HG02970 (cell line): ENCODE measurements at regions not wholly inside any gene's neighbourhood (a gene's known extent, or its start where the extent isn't known, plus 50 kb on each side); places are given as distances from the start of the nearest gene placed in this dataset.
"Not testable (repeated sequence)": the region's sequence is repeated elsewhere in the genome, so short reads cannot be mapped to it uniquely, and the experiment has no call there.

Experiments used
- ATAC-seq: cut with Tn5 transposase; IDR thresholded peaks from one replicate; pipeline ENCODE4 v1.9.1; 2021; ENCODE audit warnings: mild to moderate bottlenecking, moderate library complexity, moderate number of reproducible peaks; ENCODE audit not compliant: unreplicated experiment, low FRiP score

DNA sequence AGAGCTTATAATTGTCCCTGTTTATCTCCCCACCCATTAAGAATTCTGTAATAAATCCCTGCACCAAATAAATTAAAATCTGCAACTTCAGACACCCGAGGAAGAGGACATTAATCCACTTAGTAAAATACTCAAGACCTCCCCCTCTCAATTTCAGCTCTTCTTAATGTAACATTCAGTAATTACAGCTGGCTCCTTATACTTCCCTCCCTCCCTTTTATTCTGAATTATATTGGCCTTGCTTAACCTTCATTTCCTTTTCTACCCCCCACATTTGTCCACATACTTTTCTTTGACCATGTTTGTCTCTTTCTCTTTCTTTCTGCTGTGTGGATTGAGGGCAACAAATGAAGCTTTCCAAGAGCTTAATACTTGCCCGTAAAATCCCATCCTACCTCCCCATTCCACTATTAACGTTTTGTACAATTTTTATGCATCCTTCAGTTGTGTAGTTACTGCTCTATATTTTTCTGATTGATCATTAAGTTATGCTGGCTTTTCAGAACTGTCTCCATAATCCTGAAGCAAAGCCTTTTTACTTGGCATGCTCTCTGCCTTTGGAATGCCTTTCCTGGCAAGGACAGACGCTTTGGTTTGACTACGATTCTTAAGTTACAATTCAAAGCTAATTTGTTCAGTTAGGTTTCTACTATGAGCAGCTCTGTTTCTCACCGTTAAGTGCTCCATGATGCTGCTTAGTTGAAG lies 580.1 kb downstream of the ZEB2 start:
- ATAC-seq: no peak

DNA sequence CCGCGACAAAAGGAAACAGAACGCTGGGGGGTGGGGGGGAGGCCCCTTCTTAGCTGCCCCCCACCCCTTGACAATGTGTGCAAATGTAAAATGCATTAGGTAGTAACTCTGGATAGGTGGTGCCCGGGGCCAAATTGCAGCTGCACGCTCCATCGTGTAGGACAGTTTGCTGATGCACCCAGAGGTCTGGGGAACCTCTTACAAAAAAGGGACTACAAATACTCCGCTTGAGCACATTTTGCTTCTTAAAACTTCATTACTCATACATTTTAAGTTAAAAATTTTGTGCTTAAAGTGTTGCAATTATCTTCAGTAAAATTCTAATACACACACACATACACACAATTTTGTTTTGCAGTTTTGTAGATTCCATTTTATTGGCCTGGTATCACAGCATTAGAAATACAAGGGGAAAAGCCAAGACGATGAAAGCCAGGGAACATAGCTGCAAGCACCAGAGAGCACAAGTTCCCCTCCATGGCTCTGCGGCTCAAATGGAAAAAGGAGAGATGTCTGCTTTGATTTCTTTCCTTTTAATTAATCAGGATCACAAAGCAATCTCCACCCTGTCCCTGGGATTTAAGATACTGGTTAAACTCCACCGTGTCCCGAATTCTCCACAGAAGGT lies 582.1 kb downstream of the ZEB2 start:
- no peak for ATAC-seq

DNA sequence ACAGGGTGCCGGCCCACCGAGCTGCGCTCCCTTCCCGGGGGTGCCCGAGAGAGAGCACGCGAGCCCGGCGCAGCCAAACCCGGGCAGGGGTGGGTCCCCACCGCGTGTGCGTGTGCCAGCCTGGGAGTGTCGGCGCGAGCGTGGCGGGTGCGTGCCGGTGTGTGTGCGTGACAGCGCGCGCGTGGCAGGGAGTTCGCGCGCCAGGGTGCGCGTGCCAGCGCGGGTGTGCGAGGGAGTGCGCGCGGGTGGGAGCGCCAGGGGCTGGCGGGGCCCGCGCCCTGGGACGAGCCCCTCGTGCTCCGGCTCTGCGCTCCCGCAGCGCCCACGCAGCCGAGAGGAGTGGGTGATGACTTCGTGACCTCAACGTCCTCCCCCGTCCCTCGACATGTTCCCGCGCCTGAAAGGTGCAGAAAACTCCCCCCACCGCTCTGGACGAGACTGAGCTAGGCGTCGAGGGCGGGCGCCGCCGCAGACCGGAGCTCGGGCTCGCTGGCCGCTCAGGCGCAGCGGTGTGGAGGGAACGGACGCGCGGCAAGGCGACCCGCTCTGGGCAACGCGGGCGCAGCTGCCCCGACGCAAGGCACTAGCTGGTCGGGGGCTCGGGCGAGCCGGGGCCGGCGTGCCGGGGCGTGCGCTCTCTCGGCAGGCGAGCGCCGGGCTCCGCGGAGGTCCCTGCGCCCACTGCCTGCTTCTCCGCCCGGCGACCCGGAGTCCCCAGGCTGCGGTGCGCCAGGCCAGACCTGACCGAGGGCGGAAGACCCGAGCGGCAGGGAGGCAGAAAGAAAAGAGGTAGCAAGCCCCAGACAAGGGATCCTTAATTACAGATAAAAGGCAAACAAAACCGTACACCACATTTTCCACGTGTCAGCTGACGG lies 582.8 kb downstream of the ZEB2 start:
- peak; percentile 60 for ATAC-seq

- no peak for ATAC-seq
These were observed 583.4 kb downstream of the ZEB2 start for GRCh38 chr2:143936538-143936847.

DNA sequence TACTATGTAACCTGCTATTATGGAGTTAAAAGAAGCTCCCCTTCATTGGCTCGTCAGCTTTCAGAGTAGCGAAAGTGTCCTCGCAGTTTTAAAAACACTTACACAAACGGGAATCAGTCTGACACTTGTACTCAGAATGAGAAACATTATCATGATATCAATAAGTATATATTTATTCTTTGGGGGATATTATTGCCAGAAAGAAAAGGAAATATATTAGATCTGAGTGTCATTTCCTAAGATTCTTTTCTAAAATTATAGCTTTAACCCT lies 584.5 kb downstream of the ZEB2 start:
- ATAC-seq: no peak

GRCh38 chr2:143934626-143935481 lies 585.1 kb downstream of the ZEB2 start:
- ATAC-seq: no peak

DNA sequence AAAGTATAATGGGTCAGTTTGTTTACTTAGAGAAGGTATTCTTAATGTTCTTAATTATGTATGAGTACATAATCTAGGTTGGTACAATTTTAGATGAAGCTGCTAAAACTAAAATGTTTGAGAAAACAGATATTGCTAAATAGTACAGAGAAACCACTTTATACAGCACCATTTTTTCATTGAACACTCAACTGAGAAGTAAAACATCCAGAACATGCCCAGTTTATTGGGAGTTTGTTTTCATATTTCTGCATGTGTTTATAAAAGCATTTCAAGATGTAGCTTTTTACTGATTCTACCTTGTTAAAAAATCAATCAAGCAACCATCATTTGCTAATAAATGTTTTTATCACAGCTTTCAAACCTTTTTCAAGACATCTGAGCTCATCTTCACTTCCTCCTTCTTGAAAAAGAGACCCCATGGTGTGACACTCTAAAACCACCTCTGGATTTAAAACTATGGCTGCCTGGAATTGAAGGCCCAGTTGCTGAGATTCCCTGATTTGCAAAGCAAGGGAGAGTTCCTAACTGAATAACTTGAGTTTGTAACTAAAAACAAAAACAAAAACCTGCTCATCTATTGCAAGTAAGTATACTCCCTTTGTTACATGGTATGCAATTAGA lies 585.9 kb downstream of the ZEB2 start:
- no peak for ATAC-seq

DNA sequence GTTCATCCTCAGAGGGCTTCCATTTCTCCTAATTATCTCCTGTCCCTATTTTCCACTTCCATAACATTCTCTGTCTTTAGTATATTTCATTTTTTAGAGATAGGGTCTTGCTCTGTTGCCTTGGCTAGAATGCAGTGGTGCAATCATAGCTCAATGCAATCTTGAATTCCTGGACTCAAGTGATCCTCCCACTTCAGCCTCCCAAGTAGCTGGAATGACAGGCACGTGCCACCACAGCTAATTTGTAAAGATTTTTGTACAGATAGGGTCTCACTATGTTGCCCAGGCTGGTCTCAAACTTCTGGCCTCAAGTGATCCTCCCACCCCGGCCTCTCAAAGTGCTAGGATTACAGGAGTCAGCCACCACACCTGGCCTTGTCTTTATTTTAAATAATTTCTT lies 589.0 kb downstream of the ZEB2 start:
- ATAC-seq: no peak

DNA sequence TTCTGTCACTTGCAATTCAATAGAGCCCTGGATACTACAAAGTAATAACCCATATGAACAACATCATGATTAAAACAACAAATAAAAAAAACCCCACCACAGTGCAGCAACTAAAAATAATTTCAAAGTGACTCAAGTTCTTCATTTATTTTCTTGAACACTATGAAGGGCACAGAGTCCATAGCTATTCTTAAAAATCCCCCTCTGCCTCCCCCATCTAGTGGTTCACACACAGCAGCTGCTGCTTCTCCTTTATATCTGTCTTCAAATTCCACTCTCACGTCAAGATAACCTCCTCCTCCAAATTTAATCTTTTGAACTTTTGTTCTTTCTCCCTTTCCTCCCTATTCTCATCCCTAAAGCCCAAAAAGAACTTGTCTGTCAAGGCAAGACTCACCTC lies 591.3 kb downstream of the ZEB2 start:
- no peak for ATAC-seq

DNA sequence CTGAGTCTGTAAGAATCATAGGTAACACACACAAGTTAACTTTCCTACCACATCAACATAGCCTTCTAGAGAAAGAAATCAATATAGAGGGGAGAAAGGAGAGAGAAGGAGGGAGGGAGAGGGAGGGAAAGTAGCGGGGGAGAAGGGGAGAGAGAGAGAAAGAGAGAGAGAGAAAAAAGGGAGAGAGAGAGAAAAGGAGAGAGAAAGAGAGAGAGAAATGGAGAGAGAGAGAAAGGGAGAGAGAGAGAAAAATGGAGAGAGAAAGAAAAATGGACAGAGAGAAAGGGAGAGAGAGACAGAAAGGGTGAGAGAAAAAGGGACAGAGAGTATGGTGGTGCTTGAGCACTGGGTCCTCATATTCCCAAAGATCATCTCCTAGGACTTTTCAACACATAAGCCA lies 591.7 kb downstream of the ZEB2 start:
- ATAC-seq: no peak

DNA sequence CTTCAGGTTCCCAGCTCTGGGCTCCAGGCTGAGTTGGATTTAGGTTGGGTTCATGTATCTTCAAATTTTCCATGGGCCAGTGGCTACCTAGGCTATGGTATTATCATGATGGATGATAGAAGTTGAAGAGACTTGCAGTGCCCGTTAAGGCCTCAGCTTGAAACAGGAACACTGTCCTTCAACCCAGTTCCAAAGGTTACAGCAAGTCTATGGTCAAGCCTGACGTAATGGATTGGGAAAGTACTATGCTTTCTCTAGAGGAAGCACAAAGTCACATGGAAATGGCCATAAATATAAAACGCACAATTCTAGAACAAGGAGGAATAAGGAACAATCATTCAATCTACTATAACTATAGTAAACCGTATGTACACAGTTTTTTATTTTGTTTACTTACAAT lies 593.2 kb downstream of the ZEB2 start:
- ATAC-seq: no peak

DNA sequence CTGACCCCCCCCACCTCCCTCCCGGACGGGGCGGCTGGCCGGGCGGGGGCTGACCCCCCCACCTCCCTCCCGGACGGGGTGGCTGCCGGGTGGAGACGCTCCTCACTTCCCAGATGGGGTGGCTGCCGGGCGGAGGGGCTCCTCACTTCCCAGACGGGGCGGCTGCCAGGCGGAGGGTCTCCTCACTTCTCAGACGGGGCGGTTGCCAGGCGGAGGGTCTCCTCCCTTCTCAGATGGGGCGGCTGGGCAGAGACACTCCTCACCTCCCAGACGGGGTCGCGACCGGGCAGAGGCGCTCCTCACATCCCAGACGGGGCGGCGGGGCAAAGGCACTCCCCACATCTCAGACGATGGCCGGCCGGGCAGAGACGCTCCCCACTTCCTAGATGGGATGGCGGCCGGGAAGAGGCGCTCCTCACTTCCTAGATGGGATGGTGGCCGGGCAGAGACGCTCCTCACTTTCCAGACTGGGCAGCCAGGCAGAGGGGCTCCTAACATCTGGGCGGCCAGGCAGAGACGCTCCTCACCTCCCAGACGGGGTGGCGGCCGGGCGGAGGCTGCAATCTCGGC lies 597.6 kb downstream of the ZEB2 start:
- ATAC-seq: not testable (repeated sequence)

- no peak for ATAC-seq
These were observed 601.4 kb downstream of the ZEB2 start for GRCh38 chr2:143918465-143918989.

- no peak for ATAC-seq
These were observed 603.1 kb downstream of the ZEB2 start for GRCh38 chr2:143916781-143917180.

GRCh38 chr2:143909577-143910353 lies 610.2 kb downstream of the ZEB2 start:
- ATAC-seq: no peak

DNA sequence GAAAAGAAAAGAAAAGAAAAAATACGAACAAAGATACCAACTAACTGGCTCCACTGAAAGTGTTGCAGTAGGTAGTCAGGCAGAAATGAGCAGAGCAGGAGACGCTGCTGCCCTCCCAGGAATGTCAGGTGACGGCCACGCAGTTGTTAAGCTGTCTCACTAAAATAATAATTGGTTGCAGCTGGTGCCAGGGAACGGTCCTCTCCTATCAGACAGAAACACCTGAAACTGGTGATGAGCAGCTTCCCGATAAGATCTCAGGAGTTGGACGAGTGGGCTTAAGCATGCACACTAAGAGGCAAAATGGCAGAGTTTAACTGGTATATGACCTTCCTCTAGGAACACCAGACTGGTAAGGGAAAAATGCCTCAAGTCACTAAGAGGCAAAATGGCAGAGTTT lies 611.1 kb downstream of the ZEB2 start:
- no peak for ATAC-seq

GRCh38 chr2:143907801-143908200 lies 612.1 kb downstream of the ZEB2 start:
- no peak for ATAC-seq

DNA sequence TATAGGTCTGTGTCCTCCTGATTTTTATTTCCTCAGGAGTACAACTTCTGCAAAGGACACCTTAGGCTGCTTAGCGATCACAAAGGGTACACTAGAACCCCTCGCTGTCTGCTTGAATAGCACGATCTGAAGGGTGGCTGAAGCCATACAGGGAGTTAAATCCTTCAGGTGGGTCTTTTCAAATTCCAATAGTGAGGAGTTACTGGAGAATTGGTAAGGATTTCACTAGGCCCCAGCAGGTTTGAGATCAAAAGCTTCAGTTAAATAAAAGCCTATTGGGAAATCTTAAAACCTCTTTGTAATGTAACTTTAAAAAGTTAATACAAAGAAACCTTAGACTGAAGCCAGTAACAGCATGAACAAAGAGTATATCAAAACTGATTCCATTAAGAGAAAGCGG lies 613.1 kb downstream of the ZEB2 start:
- no peak for ATAC-seq

DNA sequence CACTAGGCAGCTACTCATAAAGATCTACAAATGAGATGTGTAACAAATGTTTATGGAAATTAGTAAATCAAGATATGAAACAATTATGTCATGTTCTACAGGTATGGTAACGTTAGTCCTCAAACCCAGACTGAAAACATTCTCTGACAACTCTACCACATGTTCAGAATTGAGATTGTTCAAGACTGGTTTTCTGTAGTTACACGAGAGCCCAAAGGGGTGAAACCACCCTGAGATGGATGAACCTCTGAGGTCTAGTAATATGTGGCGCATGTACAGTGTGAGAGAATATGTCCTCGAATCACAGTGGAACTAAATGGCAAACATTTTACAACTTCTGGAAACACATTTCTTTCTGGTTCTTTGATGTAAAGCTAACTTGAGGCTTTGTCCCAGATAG lies 614.3 kb downstream of the ZEB2 start:
- no peak for ATAC-seq
